GM12865 (cell line): ENCODE measurements at regions not wholly inside any gene's neighbourhood (a gene's known extent, or its start where the extent isn't known, plus 50 kb on each side); places are given as distances from the start of the nearest gene placed in this dataset.

Source experiments
- DNase-seq: peaks from one replicate; pipeline ENCODE4 v3.0.0; 2010; ENCODE audit warnings: low read depth
- H3K4me3 ChIP-seq: 2 replicates; pipeline ENCODE4 v1.5.1; 2011; ENCODE audit warnings: mild to moderate bottlenecking, low read depth, low read length, control low read depth
- TF ChIP-seq, protein P1 (sequence below): IDR thresholded peaks from 2 replicates; pipeline ENCODE4 v1.5.1; 2011; ENCODE audit warnings: low read length, control low read depth, low read depth, inconsistent platforms; ENCODE audit not compliant: insufficient read depth; ENCODE audit errors: missing control alignments

DNA sequence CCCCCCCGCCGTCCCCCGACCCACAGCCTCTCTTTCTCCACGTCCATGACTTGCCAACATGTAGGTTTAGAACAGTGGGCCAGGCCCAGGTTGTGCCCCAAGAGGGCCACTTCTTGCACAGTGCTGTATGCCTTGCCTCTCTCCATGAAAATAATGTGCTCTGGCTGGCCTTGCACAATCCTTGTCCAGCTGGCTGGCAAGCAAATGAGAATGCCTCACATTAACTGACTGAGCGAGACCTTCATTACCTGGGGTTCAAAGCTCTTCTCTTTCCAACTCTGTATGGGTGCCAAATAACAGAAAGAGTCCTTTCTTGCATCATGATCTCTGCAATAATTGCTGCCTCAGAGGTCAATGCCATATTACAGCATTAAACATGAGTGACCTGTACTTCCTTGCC, 416.6 kb downstream of the FGF13 start:
- H3K4me3 ChIP-seq = no peak overlapping the region
- DNase-seq = no peak
- TF ChIP-seq, protein P1, sequence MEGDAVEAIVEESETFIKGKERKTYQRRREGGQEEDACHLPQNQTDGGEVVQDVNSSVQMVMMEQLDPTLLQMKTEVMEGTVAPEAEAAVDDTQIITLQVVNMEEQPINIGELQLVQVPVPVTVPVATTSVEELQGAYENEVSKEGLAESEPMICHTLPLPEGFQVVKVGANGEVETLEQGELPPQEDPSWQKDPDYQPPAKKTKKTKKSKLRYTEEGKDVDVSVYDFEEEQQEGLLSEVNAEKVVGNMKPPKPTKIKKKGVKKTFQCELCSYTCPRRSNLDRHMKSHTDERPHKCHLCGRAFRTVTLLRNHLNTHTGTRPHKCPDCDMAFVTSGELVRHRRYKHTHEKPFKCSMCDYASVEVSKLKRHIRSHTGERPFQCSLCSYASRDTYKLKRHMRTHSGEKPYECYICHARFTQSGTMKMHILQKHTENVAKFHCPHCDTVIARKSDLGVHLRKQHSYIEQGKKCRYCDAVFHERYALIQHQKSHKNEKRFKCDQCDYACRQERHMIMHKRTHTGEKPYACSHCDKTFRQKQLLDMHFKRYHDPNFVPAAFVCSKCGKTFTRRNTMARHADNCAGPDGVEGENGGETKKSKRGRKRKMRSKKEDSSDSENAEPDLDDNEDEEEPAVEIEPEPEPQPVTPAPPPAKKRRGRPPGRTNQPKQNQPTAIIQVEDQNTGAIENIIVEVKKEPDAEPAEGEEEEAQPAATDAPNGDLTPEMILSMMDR = no peak

GRCh38 chrX:138298268-138298667, 413.2 kb downstream of the FGF13 start:
- no peak for DNase-seq
- TF ChIP-seq, protein P1 = no peak
- no peak overlapping the region for H3K4me3 ChIP-seq

DNA sequence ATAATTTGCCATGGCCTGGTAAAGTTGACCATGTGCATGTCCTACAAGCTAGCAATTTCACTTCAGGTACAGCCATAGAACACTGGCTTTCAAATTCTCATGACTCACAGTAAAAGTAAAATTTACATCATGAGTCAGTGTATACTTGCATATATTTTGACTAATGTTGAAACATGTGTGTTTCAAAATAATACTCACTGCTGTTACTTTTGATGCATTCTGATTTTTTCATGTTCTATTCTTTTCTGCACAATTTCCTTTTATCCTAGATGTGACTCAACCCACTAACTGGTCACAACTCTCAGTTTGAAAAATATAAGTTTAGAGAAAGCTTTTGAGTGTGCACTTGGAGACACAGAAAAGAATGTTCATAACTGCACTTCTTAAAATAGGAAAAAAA, 365.7 kb downstream of the FGF13 start:
- TF ChIP-seq, protein P1 = no peak
- no peak for DNase-seq
- H3K4me3 ChIP-seq = no peak overlapping the region

GRCh38 chrX:138349351-138349750, 362.2 kb downstream of the FGF13 start:
- TF ChIP-seq, protein P1 = no peak
- DNase-seq = no peak
- H3K4me3 ChIP-seq = no peak overlapping the region

DNA sequence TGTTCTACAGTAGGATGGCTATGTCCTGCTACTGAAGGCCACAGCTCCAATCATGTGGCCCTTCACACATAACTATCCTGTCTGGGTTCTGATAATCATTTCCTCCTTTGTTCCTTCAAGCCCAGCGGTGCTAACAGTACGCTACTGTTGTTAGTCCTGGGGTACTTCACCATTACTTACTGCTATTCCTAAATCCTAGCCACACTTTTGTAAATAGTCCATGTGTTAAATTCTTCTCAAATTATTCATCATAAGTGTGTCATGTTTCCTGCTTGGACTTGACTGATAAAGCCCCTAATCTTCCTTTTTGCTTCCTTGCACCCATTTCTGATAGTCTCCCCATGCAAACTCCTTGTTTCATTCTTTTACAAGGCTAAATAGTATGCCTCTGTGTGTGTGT, 332.6 kb downstream of the FGF13 start:
- TF ChIP-seq, protein P1 = no peak
- no peak for DNase-seq
- H3K4me3 ChIP-seq = no peak overlapping the region

DNA sequence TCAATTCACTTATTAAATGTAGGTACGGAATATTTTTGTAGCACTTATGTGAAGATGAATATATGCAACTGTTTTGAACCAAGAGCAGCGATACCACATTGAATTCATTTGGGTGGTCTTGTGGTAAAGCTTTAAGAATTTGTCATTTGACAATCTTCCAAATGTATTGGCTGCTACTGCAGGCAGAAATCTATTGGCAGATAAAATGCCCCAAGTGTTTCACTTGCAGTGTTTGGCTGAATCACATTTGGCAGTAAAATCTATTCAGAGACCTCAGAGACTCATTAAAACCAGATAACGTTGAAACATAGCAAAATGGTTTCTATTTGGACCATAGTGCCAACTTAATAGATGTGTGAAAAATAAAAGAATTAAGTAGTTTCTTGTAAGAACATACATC, 303.4 kb downstream of the FGF13 start:
- no peak overlapping the region for H3K4me3 ChIP-seq
- TF ChIP-seq, protein P1 = no peak
- no peak for DNase-seq

- no peak overlapping the region for H3K4me3 ChIP-seq
- TF ChIP-seq, protein P1 = no peak
- no peak for DNase-seq
Observed at GRCh38 chrX:138411048-138411447, 300.5 kb downstream of the FGF13 start.
